ENCODE measurements at regions not wholly inside any gene's neighbourhood (a gene's known extent, or its start where the extent isn't known, plus 50 kb on each side); places are given as distances from the start of the nearest gene placed in this dataset.

DNA sequence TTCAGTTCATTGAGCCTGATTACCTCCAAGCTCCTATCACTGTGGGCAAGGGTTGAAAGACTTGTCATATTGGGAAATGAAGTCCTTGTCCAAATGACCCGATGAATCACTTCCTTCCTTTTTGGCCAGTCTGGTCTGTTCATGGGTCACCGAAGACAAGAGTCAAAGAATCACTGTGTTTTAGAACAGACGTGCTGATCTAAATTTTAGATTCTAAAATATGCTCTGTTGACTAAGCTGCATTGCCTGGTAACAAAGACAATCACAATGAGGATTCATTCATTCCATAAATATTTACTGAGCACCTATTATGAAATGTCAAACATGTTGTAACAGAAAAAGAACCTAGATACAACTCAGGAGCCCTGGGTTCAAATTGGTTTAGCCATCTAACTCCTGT, 99.4 kb upstream of the RND3 start (continued):
- TF ChIP-seq, protein P1, sequence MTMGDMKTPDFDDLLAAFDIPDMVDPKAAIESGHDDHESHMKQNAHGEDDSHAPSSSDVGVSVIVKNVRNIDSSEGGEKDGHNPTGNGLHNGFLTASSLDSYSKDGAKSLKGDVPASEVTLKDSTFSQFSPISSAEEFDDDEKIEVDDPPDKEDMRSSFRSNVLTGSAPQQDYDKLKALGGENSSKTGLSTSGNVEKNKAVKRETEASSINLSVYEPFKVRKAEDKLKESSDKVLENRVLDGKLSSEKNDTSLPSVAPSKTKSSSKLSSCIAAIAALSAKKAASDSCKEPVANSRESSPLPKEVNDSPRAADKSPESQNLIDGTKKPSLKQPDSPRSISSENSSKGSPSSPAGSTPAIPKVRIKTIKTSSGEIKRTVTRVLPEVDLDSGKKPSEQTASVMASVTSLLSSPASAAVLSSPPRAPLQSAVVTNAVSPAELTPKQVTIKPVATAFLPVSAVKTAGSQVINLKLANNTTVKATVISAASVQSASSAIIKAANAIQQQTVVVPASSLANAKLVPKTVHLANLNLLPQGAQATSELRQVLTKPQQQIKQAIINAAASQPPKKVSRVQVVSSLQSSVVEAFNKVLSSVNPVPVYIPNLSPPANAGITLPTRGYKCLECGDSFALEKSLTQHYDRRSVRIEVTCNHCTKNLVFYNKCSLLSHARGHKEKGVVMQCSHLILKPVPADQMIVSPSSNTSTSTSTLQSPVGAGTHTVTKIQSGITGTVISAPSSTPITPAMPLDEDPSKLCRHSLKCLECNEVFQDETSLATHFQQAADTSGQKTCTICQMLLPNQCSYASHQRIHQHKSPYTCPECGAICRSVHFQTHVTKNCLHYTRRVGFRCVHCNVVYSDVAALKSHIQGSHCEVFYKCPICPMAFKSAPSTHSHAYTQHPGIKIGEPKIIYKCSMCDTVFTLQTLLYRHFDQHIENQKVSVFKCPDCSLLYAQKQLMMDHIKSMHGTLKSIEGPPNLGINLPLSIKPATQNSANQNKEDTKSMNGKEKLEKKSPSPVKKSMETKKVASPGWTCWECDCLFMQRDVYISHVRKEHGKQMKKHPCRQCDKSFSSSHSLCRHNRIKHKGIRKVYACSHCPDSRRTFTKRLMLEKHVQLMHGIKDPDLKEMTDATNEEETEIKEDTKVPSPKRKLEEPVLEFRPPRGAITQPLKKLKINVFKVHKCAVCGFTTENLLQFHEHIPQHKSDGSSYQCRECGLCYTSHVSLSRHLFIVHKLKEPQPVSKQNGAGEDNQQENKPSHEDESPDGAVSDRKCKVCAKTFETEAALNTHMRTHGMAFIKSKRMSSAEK (CRISPR knock-in tag; IDR thresholded peaks at IDR 0.05; ENCODE audit: borderline replicate concordance): no peak
- no peak for TF ChIP-seq NR2C2 (CRISPR knock-in tag; IDR thresholded peaks at IDR 0.05)
- no peak for TF ChIP-seq ELF4 (CRISPR knock-in tag; IDR thresholded peaks at IDR 0.05; ENCODE audit: low read depth)
- TF ChIP-seq, protein P2, sequence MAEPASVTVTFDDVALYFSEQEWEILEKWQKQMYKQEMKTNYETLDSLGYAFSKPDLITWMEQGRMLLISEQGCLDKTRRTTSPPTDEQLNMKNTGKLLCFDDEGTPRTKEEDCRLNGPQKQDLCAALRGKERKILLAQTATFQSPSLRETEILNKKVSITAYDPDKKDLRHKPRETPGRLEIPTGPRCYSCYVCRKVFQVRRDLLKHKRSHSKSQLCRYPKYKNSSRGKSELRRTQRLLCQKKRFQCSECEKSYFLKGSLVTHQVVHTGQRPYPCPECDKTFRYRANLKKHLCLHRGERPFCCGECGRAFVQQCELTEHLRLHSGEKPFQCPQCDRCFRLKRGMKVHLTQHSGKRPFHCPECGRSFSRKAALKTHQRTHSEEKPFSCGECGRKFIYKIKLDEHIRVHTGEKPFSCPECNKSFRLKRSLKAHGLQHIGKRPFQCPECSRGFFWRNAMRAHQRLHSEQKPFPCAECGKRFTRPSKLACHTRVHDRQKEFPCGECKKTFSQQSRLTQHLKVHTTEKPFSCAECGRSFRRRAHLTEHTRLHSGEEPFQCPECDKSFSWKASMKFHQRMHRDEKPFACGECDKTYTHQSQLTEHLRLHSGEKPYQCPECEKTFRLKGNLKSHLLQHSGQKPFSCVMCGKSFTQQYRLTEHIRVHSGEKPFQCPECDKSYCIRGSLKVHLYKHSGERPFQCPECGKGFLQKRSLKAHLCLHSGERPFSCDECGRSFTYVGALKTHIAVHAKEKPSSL (CRISPR knock-in tag; conservative IDR thresholded peaks at IDR 0.05): no peak
- TF ChIP-seq ETV6 (CRISPR knock-in tag; IDR thresholded peaks at IDR 0.05): no peak
- TF ChIP-seq, protein P3, sequence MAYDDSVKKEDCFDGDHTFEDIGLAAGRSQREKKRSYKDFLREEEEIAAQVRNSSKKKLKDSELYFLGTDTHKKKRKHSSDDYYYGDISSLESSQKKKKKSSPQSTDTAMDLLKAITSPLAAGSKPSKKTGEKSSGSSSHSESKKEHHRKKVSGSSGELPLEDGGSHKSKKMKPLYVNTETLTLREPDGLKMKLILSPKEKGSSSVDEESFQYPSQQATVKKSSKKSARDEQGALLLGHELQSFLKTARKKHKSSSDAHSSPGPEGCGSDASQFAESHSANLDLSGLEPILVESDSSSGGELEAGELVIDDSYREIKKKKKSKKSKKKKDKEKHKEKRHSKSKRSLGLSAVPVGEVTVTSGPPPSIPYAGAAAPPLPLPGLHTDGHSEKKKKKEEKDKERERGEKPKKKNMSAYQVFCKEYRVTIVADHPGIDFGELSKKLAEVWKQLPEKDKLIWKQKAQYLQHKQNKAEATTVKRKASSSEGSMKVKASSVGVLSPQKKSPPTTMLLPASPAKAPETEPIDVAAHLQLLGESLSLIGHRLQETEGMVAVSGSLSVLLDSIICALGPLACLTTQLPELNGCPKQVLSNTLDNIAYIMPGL (CRISPR knock-in tag; IDR thresholded peaks at IDR 0.05): no peak
- TF ChIP-seq, protein P4, sequence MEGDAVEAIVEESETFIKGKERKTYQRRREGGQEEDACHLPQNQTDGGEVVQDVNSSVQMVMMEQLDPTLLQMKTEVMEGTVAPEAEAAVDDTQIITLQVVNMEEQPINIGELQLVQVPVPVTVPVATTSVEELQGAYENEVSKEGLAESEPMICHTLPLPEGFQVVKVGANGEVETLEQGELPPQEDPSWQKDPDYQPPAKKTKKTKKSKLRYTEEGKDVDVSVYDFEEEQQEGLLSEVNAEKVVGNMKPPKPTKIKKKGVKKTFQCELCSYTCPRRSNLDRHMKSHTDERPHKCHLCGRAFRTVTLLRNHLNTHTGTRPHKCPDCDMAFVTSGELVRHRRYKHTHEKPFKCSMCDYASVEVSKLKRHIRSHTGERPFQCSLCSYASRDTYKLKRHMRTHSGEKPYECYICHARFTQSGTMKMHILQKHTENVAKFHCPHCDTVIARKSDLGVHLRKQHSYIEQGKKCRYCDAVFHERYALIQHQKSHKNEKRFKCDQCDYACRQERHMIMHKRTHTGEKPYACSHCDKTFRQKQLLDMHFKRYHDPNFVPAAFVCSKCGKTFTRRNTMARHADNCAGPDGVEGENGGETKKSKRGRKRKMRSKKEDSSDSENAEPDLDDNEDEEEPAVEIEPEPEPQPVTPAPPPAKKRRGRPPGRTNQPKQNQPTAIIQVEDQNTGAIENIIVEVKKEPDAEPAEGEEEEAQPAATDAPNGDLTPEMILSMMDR (IDR thresholded peaks at IDR 0.05): no peak
- no peak for TF ChIP-seq ZNF121 (CRISPR knock-in tag; IDR thresholded peaks at IDR 0.05)
- no peak for TF ChIP-seq NR1H2 (CRISPR knock-in tag; IDR thresholded peaks at IDR 0.05)
- no peak for TF ChIP-seq SMAD4 (CRISPR knock-in tag; IDR thresholded peaks at IDR 0.05)
- TF ChIP-seq ZNF416 (CRISPR knock-in tag; IDR thresholded peaks at IDR 0.05): no peak

DNA sequence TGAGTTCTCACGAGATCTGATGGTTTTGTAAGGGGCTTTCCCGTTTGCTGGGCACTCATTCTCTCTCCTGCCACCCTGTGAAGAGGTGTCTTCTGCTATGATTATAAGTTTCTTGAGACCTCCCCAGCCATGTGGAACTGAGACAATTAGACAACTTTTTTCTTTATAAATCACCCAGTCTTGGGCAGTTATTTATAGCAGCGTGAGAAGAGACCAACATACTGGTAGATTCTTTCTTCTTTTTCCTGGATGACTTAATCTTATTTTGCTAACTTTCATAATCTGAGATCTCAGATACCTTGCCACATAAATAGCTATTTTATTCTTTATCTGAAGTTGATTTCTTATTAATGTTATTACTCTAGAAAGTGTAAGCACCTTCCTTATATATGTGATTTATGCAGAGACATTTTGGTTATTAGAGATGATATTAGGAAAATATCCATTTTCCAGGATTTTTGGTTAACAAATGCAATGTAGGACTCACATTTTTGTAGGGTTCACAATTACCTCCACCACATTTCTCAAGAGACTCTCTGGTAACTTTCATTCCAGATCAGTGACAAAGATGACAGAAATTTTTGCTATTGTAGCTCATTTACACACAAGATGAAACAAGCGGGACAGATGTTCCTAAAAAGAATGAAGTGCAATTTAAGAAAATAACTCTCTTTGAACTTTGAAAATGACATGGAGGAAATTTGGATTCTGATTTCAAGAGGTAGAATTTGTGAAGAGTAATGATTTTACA, 97.9 kb upstream of the RND3 start:
- POLR2A ChIA-PET: no interaction called here
- H3K27me3 Mint-ChIP-seq (ENCODE audit: low read depth): no peaks in the 10 kb centered on the region; the same call in 1 of the 2 replicates
- ATAC-seq (no peak), DNase-seq (ENCODE audit: low spot score) (no peak)
- CTCF ChIA-PET: no interaction called here
- H3K9me3 Mint-ChIP-seq: peaks cover 23% of the 10 kb centered on the region
- no peak overlapping the region for H3K27ac Mint-ChIP-seq
- TF ChIP-seq ZNF232 (CRISPR knock-in tag; IDR thresholded peaks at IDR 0.05): no peak
- TF ChIP-seq, protein P5, sequence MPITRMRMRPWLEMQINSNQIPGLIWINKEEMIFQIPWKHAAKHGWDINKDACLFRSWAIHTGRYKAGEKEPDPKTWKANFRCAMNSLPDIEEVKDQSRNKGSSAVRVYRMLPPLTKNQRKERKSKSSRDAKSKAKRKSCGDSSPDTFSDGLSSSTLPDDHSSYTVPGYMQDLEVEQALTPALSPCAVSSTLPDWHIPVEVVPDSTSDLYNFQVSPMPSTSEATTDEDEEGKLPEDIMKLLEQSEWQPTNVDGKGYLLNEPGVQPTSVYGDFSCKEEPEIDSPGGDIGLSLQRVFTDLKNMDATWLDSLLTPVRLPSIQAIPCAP (CRISPR knock-in tag; IDR thresholded peaks at IDR 0.05): no peak
- no peak for TF ChIP-seq ZNF396 (CRISPR knock-in tag; IDR thresholded peaks at IDR 0.05; ENCODE audit: borderline replicate concordance)
- H3K4me1 Mint-ChIP-seq: peaks cover 22% of the 10 kb centered on the region
- peaks cover 4% of the 10 kb centered on the region for H3K36me3 Mint-ChIP-seq
- no peak overlapping the region for H3K4me3 Mint-ChIP-seq

Data from WTC11 (cell line).